Breast epithelium (tissue), 3 donors: ENCODE measurements at regions not wholly inside any gene's neighbourhood (a gene's known extent, or its start where the extent isn't known, plus 50 kb on each side); places are given as distances from the start of the nearest gene placed in this dataset.

Experiments used
- POLR2A ChIP-seq: fragments of 450-650 bp; IDR thresholded peaks from one replicate; pipeline ENCODE4 v1.6.1; 2016; ENCODE audit warnings: antibody characterized with exemption, mild to moderate bottlenecking, moderate library complexity
- TF ChIP-seq, protein P1 (sequence below), 3 donors: fragments of 450-650 bp; IDR thresholded peaks; one replicate each; pipeline ENCODE4 v1.5.1; 2016 to 2017; ENCODE audit warnings: antibody characterized with exemption in 3 of 3, mild to moderate bottlenecking in 3 of 3, moderate library complexity in 3 of 3

GRCh38 chr7:42770114-42770513 is 141.8 kb downstream of the C7orf25 start:
- TF ChIP-seq, protein P1, sequence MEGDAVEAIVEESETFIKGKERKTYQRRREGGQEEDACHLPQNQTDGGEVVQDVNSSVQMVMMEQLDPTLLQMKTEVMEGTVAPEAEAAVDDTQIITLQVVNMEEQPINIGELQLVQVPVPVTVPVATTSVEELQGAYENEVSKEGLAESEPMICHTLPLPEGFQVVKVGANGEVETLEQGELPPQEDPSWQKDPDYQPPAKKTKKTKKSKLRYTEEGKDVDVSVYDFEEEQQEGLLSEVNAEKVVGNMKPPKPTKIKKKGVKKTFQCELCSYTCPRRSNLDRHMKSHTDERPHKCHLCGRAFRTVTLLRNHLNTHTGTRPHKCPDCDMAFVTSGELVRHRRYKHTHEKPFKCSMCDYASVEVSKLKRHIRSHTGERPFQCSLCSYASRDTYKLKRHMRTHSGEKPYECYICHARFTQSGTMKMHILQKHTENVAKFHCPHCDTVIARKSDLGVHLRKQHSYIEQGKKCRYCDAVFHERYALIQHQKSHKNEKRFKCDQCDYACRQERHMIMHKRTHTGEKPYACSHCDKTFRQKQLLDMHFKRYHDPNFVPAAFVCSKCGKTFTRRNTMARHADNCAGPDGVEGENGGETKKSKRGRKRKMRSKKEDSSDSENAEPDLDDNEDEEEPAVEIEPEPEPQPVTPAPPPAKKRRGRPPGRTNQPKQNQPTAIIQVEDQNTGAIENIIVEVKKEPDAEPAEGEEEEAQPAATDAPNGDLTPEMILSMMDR (IDR thresholded peaks at IDR 0.05): no peak
- TF ChIP-seq POLR2A: no peak
